ENCODE measurements at regions not wholly inside any gene's neighbourhood (a gene's known extent, or its start where the extent isn't known, plus 50 kb on each side); places are given as distances from the start of the nearest gene placed in this dataset.

DNA sequence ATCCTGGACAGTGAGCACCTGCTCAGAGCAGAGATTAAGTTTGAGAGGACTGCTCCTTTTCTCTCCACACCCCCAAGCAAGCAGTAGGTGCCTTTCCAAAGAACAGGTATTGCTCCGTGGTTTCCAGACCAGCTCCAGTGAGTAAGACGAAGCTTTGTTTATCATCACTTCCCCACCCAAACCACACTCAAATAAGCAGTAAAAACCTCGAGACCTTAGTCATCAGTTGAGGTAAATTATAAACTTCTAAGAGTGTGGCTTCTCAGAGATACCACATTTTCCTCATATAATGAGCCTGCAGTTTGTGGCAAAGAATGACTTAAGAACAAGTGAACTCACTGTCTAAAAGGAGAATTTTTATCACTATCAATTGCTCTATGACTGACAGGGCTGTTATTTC, 50.0 kb upstream of the GRB10 start:
- no peak overlapping the region for H3K9ac ChIP-seq (ENCODE audit: low read length)
- TF ChIP-seq, protein P1, sequence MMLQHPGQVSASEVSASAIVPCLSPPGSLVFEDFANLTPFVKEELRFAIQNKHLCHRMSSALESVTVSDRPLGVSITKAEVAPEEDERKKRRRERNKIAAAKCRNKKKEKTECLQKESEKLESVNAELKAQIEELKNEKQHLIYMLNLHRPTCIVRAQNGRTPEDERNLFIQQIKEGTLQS (IDR thresholded peaks at IDR 0.05) = no peak
- TF ChIP-seq POLR2A (IDR thresholded peaks at IDR 0.05; ENCODE audit: borderline replicate concordance, extremely low read depth, insufficient read depth, insufficient read length) = no peak
- no peak for TF ChIP-seq EZH2phosphoT487 (IDR thresholded peaks at IDR 0.05; ENCODE audit: borderline replicate concordance)
- TF ChIP-seq SIN3A (IDR thresholded peaks at IDR 0.05; ENCODE audit: low read depth) = no peak
- TF ChIP-seq FOSL1 (IDR thresholded peaks at IDR 0.05; ENCODE audit: low read depth) = no peak
- TF ChIP-seq ELF1 (IDR thresholded peaks at IDR 0.05; ENCODE audit: borderline replicate concordance, low read depth) = no peak
- no peak overlapping the region for H3K27ac ChIP-seq (ENCODE audit: low read depth, low read length)
- ATAC-seq (no peak), DNase-seq (ENCODE audit: low read depth, low spot score) (no peak)
- no peaks in the 10 kb centered on the region for H4K20me1 ChIP-seq (ENCODE audit: insufficient read depth)
- H3K9me2 ChIP-seq (ENCODE audit: insufficient read depth) = no peaks in the 10 kb centered on the region
- no peak overlapping the region for H3K4me2 ChIP-seq (ENCODE audit: low read length)
- ChIA-PET RAD21 (ENCODE audit: low non-redundant PET in 1 of 2, low total read pairs in 2 of 2, uncharacterized antibody in 2 of 2, unreplicated experiment in 2 of 2) (no interaction called here), CTCF (no interaction called here), POLR2A (no interaction called here)
- H2AFZ ChIP-seq (ENCODE audit: low read depth, low read length, poor library complexity, severe bottlenecking) = no peak overlapping the region
- H3K4me1 ChIP-seq (ENCODE audit: control insufficient read depth in 1 of 2, insufficient read depth in 2 of 2, low read length in 2 of 2) = no peaks in the 10 kb centered on the region
- no peaks in the 10 kb centered on the region for H3K79me2 ChIP-seq (ENCODE audit: insufficient read depth, low read length)
- H3K4me3 ChIP-seq (replicated peaks in 1 of 2; ENCODE audit: low read depth in 1 of 2, low read length in 2 of 2) = no peak overlapping the region
- no peaks in the 10 kb centered on the region for H3K36me3 ChIP-seq (ENCODE audit: control insufficient read depth in 1 of 2, insufficient read depth in 2 of 2, low read length in 2 of 2)
- intact Hi-C loops (cut with micrococcal nuclease) = no loop called here
- no peaks in the 10 kb centered on the region for H3K9me3 ChIP-seq (ENCODE audit: control insufficient read depth in 1 of 2, insufficient read depth in 1 of 2, low read depth in 1 of 2, low read length in 2 of 2)
- no peaks in the 10 kb centered on the region; the same call in 1 of the 2 replicates for H3K27me3 ChIP-seq (ENCODE audit: insufficient read depth, low read length)
- no TSS peak for BruUV-seq (replicated peaks)
